OCI-LY1 (cell line): ENCODE measurements at regions not wholly inside any gene's neighbourhood (a gene's known extent, or its start where the extent isn't known, plus 50 kb on each side); places are given as distances from the start of the nearest gene placed in this dataset.

ENCODE experiments used
- CTCF ChIP-seq: fragments of 200-600 bp; sonication (generic), shearing (Covaris generic); IDR thresholded peaks from 2 replicates; pipeline ENCODE4 v1.5.1; 2017; ENCODE audit warnings: mild to moderate bottlenecking, antibody characterized with exemption, low read length, moderate library complexity, mixed read lengths
- EZH2 ChIP-seq: fragments of 200-600 bp; sonication (generic), shearing (Covaris generic); IDR thresholded peaks from 2 replicates; pipeline ENCODE4 v1.8.0; 2017; ENCODE audit warnings: borderline replicate concordance, mixed run types, mild to moderate bottlenecking, antibody characterized with exemption, low read length, moderate library complexity, mixed read lengths

DNA sequence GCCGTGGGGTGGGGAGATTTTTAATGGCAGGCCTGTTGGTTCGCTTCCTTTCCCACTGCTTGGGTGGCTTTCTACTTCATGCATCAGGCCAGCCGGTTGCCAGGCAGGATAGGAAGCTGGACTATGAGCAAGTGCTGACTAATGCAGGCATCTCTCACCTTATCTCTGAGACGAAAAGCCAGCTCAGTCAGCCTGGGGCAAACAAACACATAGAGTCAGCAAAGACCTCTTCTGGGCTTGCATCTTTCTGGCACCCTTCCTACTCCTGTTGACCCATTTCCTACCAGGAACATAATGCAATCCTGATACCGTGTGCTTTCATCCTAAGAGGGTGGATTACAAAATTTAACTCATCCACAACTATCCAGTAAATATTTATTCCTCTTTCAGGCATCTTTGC is 416.6 kb upstream of the MEX3C start:
- TF ChIP-seq CTCF, result no peak
- TF ChIP-seq EZH2, result no peak
